ENCODE measurements at regions not wholly inside any gene's neighbourhood (a gene's known extent, or its start where the extent isn't known, plus 50 kb on each side); places are given as distances from the start of the nearest gene placed in this dataset.

- TF ChIP-seq CTCF (conservative IDR thresholded peaks at IDR 0.05 in 1 of 2, IDR thresholded peaks at IDR 0.05 in 1 of 2; ENCODE audit: extremely low read depth in 1 of 2, insufficient read depth in 1 of 2, low read depth in 1 of 2, low read length in 2 of 2) (no peak), EZH2 (IDR thresholded peaks at IDR 0.05; ENCODE audit: borderline replicate concordance, low read length) (no peak)
Measured at GRCh38 chr18:69220529-69220928, 180.2 kb upstream of the DOK6 start.

Data from mammary epithelial cell (primary cell).